GM19035 (cell line): ENCODE measurements at regions not wholly inside any gene's neighbourhood (a gene's known extent, or its start where the extent isn't known, plus 50 kb on each side); places are given as distances from the start of the nearest gene placed in this dataset.

Experiments
- ATAC-seq: cut with Tn5 transposase; IDR thresholded peaks from one replicate; pipeline ENCODE4 v1.9.1; 2021; ENCODE audit not compliant: unreplicated experiment

GRCh38 chr11:133582750-133583149, 50.4 kb upstream of the OPCML start:
- no peak for ATAC-seq

DNA sequence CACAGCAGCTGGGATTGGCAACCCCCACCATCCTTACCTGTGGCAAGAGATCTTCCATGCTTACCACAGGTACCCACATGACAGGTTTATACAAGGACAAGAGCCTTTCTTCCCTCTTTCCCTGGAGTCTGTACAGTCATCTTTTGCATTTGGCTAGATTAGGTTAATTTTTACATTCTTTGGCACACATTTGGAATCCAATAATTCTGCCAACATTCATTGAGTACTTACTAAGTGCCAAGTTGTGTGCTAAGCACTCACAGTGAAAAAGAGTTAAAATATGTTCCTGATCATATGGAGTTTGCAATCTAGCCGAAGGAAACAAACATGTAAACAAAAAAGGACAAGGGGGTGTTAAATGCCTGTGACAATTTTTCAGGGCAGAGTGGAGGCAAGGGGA, 50.0 kb upstream of the OPCML start:
- ATAC-seq = no peak
